ENCODE measurements at regions not wholly inside any gene's neighbourhood (a gene's known extent, or its start where the extent isn't known, plus 50 kb on each side); places are given as distances from the start of the nearest gene placed in this dataset.

GRCh38 chr16:76193906-76194615, 83.1 kb upstream of the CNTNAP4 start:
- no peak for DNase-seq

GRCh38 chr16:76194616-76195015, 82.6 kb upstream of the CNTNAP4 start:
- no peak for DNase-seq

GRCh38 chr16:76195056-76195455, 82.1 kb upstream of the CNTNAP4 start:
- DNase-seq: no peak

GRCh38 chr16:76195648-76196047, 81.6 kb upstream of the CNTNAP4 start:
- DNase-seq: no peak

GRCh38 chr16:76197900-76198299, 79.3 kb upstream of the CNTNAP4 start:
- no peak for DNase-seq

- no peak for DNase-seq
Measured at GRCh38 chr16:76199681-76200220, 77.5 kb upstream of the CNTNAP4 start.

GRCh38 chr16:76201385-76201784, 75.8 kb upstream of the CNTNAP4 start:
- no peak for DNase-seq

GRCh38 chr16:76204249-76204648, 73.0 kb upstream of the CNTNAP4 start:
- no peak for DNase-seq

- DNase-seq: no peak
Measured at GRCh38 chr16:76207270-76207669, 69.9 kb upstream of the CNTNAP4 start.

- no peak for DNase-seq
Measured at GRCh38 chr16:76210157-76210556, 67.0 kb upstream of the CNTNAP4 start.

GRCh38 chr16:76213860-76214259, 63.3 kb upstream of the CNTNAP4 start:
- no peak for DNase-seq

GRCh38 chr16:76214856-76215255, 62.3 kb upstream of the CNTNAP4 start:
- no peak for DNase-seq

GRCh38 chr16:76222087-76222486, 55.1 kb upstream of the CNTNAP4 start:
- DNase-seq: no peak

- no peak for DNase-seq
Measured at GRCh38 chr16:76222853-76223252, 54.3 kb upstream of the CNTNAP4 start.

- peak; percentile 5 for DNase-seq
Measured at GRCh38 chr16:76226011-76226410, 51.2 kb upstream of the CNTNAP4 start.

- no peak for DNase-seq
Measured at GRCh38 chr16:76226481-76226880, 50.7 kb upstream of the CNTNAP4 start.
